ENCODE measurements at regions not wholly inside any gene's neighbourhood (a gene's known extent, or its start where the extent isn't known, plus 50 kb on each side); places are given as distances from the start of the nearest gene placed in this dataset.

DNA sequence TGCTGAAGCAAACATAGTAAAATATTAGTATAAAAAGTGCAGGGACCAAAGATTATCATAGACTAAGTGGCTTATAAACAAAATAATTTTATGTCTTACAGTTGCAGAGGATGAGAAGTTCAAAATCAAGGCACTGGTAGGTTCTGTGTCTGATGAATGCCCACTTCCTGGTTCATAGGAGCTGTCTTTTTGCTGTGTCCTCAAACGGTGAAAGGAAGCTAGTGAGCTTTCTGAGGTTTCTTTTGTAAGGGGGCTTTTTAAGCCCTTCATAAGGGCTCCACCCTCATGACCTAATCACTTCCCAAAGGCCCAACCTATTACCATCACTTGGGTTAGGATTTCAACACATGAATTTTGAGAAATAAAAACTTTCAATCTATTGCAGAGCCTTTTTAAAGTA, 946.7 kb upstream of the ACVR2A start:
- no peak overlapping the region for H3K27ac ChIP-seq (replicated peaks)
- TF ChIP-seq POLR2AphosphoS5 (IDR thresholded peaks at IDR 0.05; ENCODE audit: low read depth): no peak
- TF ChIP-seq, protein P1, sequence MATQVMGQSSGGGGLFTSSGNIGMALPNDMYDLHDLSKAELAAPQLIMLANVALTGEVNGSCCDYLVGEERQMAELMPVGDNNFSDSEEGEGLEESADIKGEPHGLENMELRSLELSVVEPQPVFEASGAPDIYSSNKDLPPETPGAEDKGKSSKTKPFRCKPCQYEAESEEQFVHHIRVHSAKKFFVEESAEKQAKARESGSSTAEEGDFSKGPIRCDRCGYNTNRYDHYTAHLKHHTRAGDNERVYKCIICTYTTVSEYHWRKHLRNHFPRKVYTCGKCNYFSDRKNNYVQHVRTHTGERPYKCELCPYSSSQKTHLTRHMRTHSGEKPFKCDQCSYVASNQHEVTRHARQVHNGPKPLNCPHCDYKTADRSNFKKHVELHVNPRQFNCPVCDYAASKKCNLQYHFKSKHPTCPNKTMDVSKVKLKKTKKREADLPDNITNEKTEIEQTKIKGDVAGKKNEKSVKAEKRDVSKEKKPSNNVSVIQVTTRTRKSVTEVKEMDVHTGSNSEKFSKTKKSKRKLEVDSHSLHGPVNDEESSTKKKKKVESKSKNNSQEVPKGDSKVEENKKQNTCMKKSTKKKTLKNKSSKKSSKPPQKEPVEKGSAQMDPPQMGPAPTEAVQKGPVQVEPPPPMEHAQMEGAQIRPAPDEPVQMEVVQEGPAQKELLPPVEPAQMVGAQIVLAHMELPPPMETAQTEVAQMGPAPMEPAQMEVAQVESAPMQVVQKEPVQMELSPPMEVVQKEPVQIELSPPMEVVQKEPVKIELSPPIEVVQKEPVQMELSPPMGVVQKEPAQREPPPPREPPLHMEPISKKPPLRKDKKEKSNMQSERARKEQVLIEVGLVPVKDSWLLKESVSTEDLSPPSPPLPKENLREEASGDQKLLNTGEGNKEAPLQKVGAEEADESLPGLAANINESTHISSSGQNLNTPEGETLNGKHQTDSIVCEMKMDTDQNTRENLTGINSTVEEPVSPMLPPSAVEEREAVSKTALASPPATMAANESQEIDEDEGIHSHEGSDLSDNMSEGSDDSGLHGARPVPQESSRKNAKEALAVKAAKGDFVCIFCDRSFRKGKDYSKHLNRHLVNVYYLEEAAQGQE (IDR thresholded peaks at IDR 0.05; ENCODE audit: insufficient replicate concordance, low read depth): no peak
- TF ChIP-seq, protein P2, sequence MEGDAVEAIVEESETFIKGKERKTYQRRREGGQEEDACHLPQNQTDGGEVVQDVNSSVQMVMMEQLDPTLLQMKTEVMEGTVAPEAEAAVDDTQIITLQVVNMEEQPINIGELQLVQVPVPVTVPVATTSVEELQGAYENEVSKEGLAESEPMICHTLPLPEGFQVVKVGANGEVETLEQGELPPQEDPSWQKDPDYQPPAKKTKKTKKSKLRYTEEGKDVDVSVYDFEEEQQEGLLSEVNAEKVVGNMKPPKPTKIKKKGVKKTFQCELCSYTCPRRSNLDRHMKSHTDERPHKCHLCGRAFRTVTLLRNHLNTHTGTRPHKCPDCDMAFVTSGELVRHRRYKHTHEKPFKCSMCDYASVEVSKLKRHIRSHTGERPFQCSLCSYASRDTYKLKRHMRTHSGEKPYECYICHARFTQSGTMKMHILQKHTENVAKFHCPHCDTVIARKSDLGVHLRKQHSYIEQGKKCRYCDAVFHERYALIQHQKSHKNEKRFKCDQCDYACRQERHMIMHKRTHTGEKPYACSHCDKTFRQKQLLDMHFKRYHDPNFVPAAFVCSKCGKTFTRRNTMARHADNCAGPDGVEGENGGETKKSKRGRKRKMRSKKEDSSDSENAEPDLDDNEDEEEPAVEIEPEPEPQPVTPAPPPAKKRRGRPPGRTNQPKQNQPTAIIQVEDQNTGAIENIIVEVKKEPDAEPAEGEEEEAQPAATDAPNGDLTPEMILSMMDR (IDR thresholded peaks at IDR 0.05; ENCODE audit: insufficient read depth, low read length): no peak
- no peak for TF ChIP-seq GABPA (IDR thresholded peaks at IDR 0.05; ENCODE audit: low read depth)
- no peak for TF ChIP-seq SPI1 (IDR thresholded peaks at IDR 0.05; ENCODE audit: borderline replicate concordance, low read depth)
- DNase-seq (ENCODE audit: low read depth in 1 of 2, low spot score in 1 of 2): no peak
- no peak overlapping the region for H3K4me3 ChIP-seq (replicated peaks; ENCODE audit: insufficient read depth, low read length)
- no peaks in the 10 kb centered on the region for H3K27me3 ChIP-seq (ENCODE audit: insufficient read depth, poor library complexity, severe bottlenecking)

DNA sequence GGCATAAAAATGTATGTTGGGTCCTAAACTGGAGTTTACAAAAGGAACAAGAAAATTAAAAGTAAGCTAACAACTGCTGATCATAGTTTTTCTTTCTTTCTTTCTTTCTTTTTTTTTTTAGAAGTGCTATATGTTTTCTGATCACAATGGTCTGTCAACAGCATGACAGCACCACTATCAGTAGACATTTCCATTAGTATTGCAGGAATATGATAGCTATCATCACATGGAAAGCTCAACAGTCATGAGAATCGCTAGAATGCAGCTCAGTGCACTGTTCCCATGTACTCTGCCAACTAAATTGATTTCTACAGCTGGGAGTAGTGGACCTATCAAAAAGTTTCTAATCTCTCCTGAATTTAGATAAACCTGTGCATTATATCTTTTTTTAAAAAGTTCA, 950.3 kb upstream of the ACVR2A start:
- Histone ChIP-seq H3K27ac (replicated peaks) (no peak overlapping the region), H3K4me3 (replicated peaks; ENCODE audit: insufficient read depth, low read length) (no peak overlapping the region), H3K27me3 (ENCODE audit: insufficient read depth, poor library complexity, severe bottlenecking) (no peaks in the 10 kb centered on the region)
- TF ChIP-seq POLR2AphosphoS5 (IDR thresholded peaks at IDR 0.05; ENCODE audit: low read depth): no peak
- TF ChIP-seq, protein P2 (IDR thresholded peaks at IDR 0.05; ENCODE audit: insufficient read depth, low read length): no peak
- TF ChIP-seq GABPA (IDR thresholded peaks at IDR 0.05; ENCODE audit: low read depth): no peak
- TF ChIP-seq SPI1 (IDR thresholded peaks at IDR 0.05; ENCODE audit: borderline replicate concordance, low read depth): no peak
- TF ChIP-seq, protein P1 (IDR thresholded peaks at IDR 0.05; ENCODE audit: insufficient replicate concordance, low read depth): no peak
- no peak for DNase-seq (ENCODE audit: low read depth in 1 of 2, low spot score in 1 of 2)

DNA sequence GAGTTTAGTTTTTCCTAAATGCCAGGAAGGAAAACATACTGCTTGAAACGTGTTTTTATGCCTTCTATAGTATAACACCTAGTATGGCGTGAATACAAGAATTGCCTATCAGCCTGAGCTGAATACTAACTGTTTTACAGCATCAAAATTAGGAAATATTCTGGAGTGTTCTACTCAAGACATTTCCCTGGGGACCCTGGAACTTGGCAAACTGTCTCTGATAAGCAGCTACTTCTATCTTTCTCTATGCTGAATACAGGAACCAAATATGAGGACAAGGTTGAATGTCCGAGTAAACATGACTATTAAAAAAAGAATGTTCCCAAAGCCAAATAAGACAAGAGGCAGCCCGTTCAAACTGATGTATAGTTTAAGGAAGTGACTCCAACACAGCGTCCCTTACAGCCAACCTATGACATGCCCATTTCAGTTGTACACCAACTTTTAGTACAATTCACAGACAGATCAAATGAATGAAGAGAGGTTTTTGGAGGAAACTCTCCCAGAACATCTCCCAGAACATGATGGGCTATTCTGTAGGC, 951.3 kb upstream of the ACVR2A start:
- Histone ChIP-seq H3K27ac (replicated peaks) (no peak overlapping the region), H3K27me3 (ENCODE audit: insufficient read depth, poor library complexity, severe bottlenecking) (no peaks in the 10 kb centered on the region), H3K4me3 (replicated peaks; ENCODE audit: insufficient read depth, low read length) (no peak overlapping the region)
- TF ChIP-seq, protein P2 (IDR thresholded peaks at IDR 0.05; ENCODE audit: insufficient read depth, low read length): no peak
- TF ChIP-seq, protein P1 (IDR thresholded peaks at IDR 0.05; ENCODE audit: insufficient replicate concordance, low read depth): no peak
- TF ChIP-seq POLR2AphosphoS5 (IDR thresholded peaks at IDR 0.05; ENCODE audit: low read depth): no peak
- TF ChIP-seq SPI1 (IDR thresholded peaks at IDR 0.05; ENCODE audit: borderline replicate concordance, low read depth): no peak
- TF ChIP-seq GABPA (IDR thresholded peaks at IDR 0.05; ENCODE audit: low read depth): no peak
- DNase-seq (ENCODE audit: low read depth in 1 of 2, low spot score in 1 of 2): no peak

Measured in HL-60 (cell line).